ENCODE measurements at regions not wholly inside any gene's neighbourhood (a gene's known extent, or its start where the extent isn't known, plus 50 kb on each side); places are given as distances from the start of the nearest gene placed in this dataset.

DNA sequence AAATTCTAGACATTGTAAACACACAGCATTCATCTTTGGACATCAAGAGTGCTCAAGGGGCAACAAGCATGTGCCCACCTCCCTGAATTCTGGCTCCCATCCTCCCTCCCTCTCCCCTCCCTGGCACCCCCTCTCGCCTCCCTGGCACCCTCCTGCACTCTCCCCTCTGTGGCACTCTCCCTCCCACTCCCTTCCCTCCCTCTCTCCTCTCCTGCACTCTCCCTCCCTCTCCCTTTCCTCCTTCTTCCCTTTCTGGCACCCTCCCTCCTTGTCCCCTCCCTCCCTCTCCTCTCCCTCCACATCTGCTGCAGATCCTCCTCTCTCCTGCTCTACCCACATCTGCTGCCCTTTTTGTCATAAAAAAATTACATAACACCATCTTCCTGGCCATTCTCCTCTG is 113.0 kb upstream of the SLC22A23 start:
- peaks cover 71% of the 10 kb centered on the region for H3K27me3 ChIP-seq (ENCODE audit: control insufficient read depth, insufficient read depth, low read length)
- H3K23ac ChIP-seq (ENCODE audit: low read depth, low read length), result no peak overlapping the region
- ChIA-PET CTCF (no interaction called here), POLR2A (ENCODE audit: unreplicated experiment) (no interaction called here)
- H3K14ac ChIP-seq (replicated peaks; ENCODE audit: low read depth, low read length), result no peak overlapping the region
- no peak overlapping the region for H3K4me3 ChIP-seq (ENCODE audit: insufficient read depth, low read depth, low read length)
- no peak overlapping the region for H4K5ac ChIP-seq (ENCODE audit: low read depth, low read length)
- no peak overlapping the region for H2BK5ac ChIP-seq (ENCODE audit: low read depth, low read length, poor library complexity, severe bottlenecking)
- no peak for ATAC-seq (ENCODE audit: low read depth)
- no peak overlapping the region for H3K27ac ChIP-seq (ENCODE audit: insufficient read depth, low read length)
- TF ChIP-seq RAD21 (IDR thresholded peaks at IDR 0.05; ENCODE audit: low read length) (no peak), MXI1 (IDR thresholded peaks at IDR 0.05; ENCODE audit: borderline replicate concordance, low read depth, low read length) (no peak), CTCF (conservative IDR thresholded peaks at IDR 0.05; ENCODE audit: low read depth, low read length) (no peak), FOS (IDR thresholded peaks at IDR 0.05; ENCODE audit: low read depth, low read length) (no peak), CHD1 (IDR thresholded peaks at IDR 0.05; ENCODE audit: low read depth, low read length) (no peak), RCOR1 (IDR thresholded peaks at IDR 0.05; ENCODE audit: insufficient replicate concordance, low read length) (no peak), POLR2A (IDR thresholded peaks at IDR 0.05; ENCODE audit: low read depth, low read length) (no peak), BHLHE40 (IDR thresholded peaks at IDR 0.05; ENCODE audit: low read depth, low read length) (no peak), SMC3 (IDR thresholded peaks at IDR 0.05; ENCODE audit: low read depth, low read length) (no peak), USF2 (IDR thresholded peaks at IDR 0.05; ENCODE audit: low read depth, low read length) (no peak), MAZ (IDR thresholded peaks at IDR 0.05; ENCODE audit: borderline replicate concordance, low read depth, low read length) (no peak), NFE2L2 (IDR thresholded peaks at IDR 0.05; ENCODE audit: low read depth, low read length) (no peak), MAFK (IDR thresholded peaks at IDR 0.05; ENCODE audit: low read depth, low read length) (no peak), RFX5 (IDR thresholded peaks at IDR 0.05; ENCODE audit: low read depth, low read length) (no peak), CEBPB (IDR thresholded peaks at IDR 0.05; ENCODE audit: low read depth, low read length) (no peak)
- TF ChIP-seq, protein P1, sequence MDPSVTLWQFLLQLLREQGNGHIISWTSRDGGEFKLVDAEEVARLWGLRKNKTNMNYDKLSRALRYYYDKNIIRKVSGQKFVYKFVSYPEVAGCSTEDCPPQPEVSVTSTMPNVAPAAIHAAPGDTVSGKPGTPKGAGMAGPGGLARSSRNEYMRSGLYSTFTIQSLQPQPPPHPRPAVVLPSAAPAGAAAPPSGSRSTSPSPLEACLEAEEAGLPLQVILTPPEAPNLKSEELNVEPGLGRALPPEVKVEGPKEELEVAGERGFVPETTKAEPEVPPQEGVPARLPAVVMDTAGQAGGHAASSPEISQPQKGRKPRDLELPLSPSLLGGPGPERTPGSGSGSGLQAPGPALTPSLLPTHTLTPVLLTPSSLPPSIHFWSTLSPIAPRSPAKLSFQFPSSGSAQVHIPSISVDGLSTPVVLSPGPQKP (IDR thresholded peaks at IDR 0.05; ENCODE audit: borderline replicate concordance, low read depth, low read length), result no peak
- H3K56ac ChIP-seq (ENCODE audit: extremely low read depth, insufficient read depth, low read length), result no peak overlapping the region
- H4K91ac ChIP-seq (ENCODE audit: insufficient read depth, low read depth, low read length), result no peak overlapping the region
- H2BK120ac ChIP-seq (ENCODE audit: low read depth, low read length), result no peak overlapping the region
- H2AK5ac ChIP-seq (ENCODE audit: low read depth, low read length), result no peak overlapping the region
- H3K18ac ChIP-seq (ENCODE audit: low read depth, low read length), result no peak overlapping the region
- H3K9me3 ChIP-seq (ENCODE audit: control insufficient read depth, insufficient read depth, low read length), result peaks cover 2% of the 10 kb centered on the region; the same call in 1 of the 2 replicates
- no peaks in the 10 kb centered on the region for H3K79me1 ChIP-seq (ENCODE audit: low read depth in 1 of 2, low read length in 2 of 2)
- no peak overlapping the region for H2AFZ ChIP-seq (replicated peaks; ENCODE audit: low read length, poor library complexity)
- no peak for DNase-seq
- H2BK15ac ChIP-seq (ENCODE audit: low read depth, low read length), result no peak overlapping the region
- intact Hi-C loops (cut with micrococcal nuclease), result no loop called here
- H3K9ac ChIP-seq (ENCODE audit: low read depth, low read length), result no peak overlapping the region
- H3K9me1 ChIP-seq (ENCODE audit: insufficient read depth, low read length), result no peaks in the 10 kb centered on the region
- no peak overlapping the region for H4K8ac ChIP-seq (ENCODE audit: low read depth in 2 of 2, low read length in 2 of 2)
- no peaks in the 10 kb centered on the region for H3K36me3 ChIP-seq (ENCODE audit: control insufficient read depth, insufficient read depth, low read length)
- no peak overlapping the region for H2AK9ac ChIP-seq (replicated peaks; ENCODE audit: low read depth, low read length, poor library complexity)
- no TSS peak for BruUV-seq (replicated peaks)
- H2BK20ac ChIP-seq (ENCODE audit: low read depth, low read length), result no peak overlapping the region
- dilution Hi-C loops (cut with HindIII; ENCODE audit: low sequenced_read_pairs, unreplicated experiment), result no loop called here
- peaks cover 3% of the 10 kb centered on the region; the same call in 1 of the 2 replicates for H3K4me1 ChIP-seq (ENCODE audit: control insufficient read depth, insufficient read depth, low read length)
- H3K4me2 ChIP-seq (ENCODE audit: low read depth, low read length), result no peak overlapping the region
- in situ Hi-C loops (cut with MboI; ENCODE audit: low sequenced_read_pairs), result no loop called here
- H3K4ac ChIP-seq (ENCODE audit: low read depth, low read length), result no peak overlapping the region
- 83% methylated on average over 1 of the region's 1 CpG; no CpG with 5 or more reads in 1 of the 2 experiments for WGBS, 2 experiments (ENCODE audit: extremely low coverage in 2 of 2, insufficient read length in 1 of 2)
- no peaks in the 10 kb centered on the region for H4K20me1 ChIP-seq (ENCODE audit: insufficient read depth, low read length)
